Hepatic stellate cell (primary cell): ENCODE measurements at regions not wholly inside any gene's neighbourhood (a gene's known extent, or its start where the extent isn't known, plus 50 kb on each side); places are given as distances from the start of the nearest gene placed in this dataset.

Source experiments
- DNase-seq: peaks from one replicate; pipeline ENCODE4 v3.0.0; 2011; ENCODE audit warnings: low spot score

DNA sequence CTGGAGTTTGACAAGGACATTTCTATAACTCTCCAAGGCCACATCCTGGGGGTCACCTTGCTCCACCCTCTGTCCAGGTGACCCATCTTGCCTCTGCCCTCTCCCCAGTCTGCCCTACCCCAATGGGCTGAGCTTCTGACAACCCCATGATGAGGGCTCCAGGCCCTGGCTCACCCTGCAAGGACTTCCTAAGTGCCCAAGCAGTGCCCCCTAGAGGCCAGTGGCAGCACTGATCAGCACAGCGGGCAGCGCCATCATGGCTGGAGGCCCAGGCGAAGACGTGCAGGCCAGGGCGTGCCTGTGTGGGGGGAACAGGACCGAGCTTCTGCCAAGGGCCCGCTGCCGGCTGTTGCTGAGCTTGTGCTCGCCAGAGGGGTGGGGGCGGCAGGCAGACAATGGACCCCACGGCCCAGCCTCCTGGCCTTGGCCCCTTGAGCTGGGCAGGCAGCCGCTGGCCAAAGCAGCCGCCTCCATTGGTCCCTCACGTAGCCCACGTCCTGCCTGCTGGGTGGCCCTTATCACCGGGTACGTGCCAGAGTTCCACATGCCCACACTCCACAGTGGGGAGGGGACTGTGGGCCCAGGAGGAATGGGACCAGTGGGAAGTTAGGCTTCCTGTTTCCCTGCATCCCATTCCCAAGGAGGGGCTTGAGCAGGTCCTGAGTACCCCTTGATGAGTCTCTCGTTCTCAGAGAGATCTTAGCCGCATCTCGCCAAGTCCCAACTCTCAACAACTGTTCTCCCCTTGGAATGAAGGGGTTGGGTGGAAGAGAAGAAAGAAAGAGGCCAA lies 64.3 kb downstream of the MRPL14 start:
- DNase-seq, result no peak

DNA sequence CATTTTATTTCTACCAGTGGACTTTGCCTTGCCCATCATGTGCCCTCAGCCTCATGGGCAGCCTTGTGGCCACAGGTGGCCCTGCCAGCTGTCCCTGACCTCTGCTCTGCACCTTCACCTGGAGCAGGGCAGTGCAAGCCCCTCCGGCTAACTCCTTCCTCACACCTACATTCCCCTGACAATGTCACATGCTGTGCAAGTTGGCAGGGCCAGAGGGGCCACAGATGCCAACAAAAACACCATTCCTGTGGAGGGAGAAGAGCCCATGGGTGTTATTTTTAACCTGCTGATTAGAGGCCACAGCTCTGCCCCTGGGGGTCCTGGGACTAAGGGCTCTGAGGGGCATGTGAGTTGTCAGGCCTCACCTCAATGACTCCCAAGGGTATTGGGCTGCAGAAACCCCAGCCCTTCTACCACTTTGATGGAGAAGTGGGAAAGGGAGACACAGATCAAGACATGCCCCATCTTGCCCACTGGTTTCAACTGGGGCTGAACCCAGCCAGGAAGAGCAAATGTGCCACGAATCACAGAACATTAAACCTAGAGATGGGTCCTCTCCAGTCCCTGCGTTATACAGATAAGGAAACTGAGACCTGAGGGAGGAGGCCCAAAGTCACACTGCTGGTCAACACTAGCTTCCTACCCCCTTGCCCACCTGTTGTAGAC lies 65.0 kb downstream of the MRPL14 start:
- DNase-seq, result no peak

DNA sequence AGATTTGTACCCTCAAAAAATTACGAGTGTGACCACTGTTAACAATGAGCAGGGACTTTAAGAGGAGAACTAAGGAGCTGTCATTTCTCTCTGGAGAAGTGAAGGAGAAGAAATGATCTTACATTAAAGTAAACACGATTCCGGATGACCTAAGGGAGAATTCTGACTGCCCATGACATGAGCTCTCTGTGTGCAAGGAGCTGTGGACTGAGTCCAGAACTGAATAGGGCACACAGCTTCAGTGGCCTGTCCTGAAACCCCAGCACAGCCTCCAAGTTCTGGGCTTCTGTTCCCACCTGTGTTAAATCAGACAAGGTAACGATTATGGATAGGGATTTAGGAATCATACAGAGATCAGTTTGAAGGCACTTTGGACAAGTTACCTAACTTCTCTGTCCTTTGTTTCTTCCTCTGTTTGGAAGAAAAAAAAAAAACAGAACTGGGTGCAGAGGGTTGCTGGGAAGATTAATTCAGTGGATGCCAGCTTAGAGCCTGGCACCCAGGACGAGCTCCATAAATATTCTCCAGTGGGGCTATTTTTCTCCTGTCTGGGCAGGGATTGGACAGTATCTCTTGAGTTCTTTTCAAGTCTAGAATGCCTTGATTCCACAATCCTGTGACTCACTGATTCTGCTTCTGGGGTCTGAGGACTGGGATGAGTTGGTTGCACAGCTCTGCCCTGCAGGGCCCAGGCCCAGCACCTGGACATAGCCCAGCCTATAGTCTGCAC lies 65.7 kb downstream of the MRPL14 start:
- DNase-seq, result no peak

DNA sequence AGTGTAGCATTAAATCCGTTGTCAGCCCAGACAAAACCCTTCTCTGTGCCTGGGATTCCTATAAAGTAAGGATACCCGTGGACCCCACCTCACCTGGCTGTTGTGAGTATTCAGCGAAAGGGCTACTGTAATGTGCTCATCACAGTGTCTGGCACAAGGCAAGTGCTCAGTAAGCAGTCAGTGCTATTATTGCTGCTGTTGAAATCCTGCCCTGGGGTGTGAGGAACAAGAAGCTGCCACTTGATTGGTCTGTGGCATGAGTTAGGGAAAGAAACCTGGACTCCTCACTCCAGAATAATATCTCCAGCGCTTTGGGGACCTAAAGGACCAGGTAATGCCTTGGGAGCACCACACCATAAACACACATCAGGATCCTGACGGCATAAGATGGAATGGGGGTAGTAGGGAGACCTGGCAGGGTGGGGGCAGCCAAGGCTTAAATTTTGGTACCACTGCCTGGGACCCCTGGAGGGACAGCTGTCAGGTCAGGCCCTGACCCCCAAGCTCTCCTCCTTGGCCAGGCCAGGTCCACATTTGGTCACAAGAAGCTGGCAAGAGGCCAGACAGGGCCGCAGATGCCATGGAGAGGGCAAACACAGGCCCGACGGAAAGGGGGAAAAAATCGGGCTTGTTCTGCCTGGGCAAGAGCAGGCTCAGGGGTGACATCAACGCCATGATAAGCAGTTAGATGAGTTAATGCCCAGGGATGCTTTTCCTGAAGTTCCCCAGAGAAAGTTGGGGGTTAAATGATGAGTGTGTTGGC lies 66.5 kb downstream of the MRPL14 start:
- no peak for DNase-seq

DNA sequence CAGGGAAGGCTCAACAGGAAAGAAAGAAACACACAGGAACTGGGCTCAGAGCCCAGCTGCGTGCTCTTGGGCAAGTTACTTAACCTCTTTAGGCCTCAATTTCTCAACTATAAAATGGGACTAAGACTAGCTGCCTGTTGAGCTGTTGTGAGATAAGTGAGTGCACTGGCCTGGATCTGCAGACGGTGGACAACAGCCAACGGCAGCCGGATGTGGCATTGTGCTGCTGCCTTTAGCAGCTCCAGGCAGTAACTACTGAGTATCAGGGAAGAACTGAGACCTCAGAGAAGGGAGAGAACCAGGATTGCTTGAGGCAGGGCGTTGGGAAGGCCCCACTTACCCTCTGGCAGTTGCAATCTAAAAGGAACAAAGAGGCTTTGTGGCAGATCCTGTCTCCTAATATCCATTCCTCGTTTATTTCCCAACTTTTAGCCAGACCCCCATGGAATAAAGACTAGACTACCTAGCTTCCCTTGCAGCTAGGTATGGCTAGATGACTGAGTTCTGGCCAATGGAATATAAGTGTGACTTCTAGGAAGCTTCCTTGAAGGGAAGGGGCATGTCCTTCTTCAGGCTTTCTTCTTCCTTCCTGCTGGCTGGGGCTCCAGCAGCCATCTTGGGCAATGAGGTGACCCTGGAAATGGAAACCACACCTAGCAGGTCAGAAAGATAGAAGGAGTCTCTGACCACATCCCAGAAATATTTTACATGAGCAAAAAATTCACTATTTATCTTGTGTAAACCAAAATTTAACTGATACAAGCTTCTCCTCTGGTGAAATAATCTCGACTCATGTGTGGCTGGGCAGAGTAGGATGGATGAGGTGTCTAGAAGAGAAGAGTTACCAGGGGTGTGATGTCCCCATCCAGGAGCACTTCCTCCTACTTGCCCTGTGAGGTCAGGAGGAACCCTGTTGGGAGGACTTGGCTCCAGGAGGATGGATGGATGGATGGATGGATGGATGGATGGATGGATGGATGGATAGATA lies 67.6 kb downstream of the MRPL14 start:
- no peak for DNase-seq

DNA sequence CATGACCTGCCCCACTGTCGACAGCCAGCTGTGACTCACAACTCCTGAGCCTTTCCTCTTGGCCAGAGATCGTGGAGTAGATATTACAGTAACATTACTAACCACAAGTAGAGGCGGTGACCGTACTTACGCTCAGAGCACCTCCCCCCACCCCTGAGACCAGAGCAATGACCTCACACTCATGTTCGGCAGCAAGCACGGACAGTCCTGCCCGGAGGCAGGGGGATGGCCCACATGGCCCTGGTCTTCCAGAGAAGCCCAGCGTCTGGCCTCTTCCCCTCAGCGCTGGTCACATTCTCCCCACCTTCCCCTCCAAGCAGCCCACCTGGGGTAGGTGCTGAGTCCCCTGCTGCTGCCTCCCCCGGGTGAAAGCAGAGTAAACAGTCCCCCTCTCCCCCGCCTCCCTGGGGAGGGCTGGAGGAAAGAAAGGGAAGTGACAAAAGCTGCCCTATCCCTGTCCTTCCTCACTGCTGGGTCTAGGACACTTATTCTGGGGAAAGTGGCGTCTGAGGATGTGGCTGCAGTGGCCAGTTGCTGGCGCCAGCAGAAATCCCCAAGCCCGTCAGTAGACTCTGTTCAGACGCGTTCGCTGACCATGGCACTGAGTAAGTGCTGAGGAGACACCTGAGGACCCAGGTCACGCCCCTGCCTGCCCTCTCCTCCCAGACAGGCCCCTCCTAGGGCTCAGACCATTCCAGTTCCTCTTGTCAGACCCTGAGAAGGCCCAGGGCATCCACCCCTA lies 68.5 kb downstream of the MRPL14 start:
- DNase-seq, result peak; percentile 95

DNA sequence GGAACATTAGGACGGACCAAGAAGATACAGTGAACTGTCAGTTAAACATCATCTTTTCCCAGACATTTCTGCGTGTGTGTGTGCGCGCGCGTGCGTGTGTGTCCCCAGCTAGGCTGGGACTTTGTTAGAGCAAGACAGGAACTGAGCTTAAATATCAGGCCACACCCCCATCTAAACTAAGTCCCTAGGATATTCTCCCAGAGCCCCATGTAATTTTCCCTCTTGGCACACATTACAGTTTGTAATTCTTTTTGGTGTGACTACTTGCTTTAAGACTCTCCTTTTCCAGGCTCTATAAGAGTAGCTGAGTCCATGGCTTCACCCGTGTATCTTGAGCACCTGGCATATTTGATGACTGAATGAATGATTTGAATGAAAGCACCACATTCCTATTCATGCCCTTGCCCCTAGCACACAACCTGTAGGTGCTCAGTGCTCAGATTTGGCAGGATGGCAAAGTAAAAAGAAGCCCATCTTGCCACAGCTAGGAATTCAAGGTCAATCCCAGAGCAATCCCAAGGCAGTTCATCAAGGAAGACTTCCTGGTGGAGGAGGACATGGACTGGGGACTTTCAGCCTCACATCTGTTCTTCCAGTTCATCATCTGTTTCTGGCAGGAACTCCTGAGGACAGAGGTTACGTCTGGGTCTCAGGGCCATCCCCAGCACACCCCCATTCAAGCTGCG lies 69.2 kb downstream of the MRPL14 start:
- DNase-seq, result no peak

DNA sequence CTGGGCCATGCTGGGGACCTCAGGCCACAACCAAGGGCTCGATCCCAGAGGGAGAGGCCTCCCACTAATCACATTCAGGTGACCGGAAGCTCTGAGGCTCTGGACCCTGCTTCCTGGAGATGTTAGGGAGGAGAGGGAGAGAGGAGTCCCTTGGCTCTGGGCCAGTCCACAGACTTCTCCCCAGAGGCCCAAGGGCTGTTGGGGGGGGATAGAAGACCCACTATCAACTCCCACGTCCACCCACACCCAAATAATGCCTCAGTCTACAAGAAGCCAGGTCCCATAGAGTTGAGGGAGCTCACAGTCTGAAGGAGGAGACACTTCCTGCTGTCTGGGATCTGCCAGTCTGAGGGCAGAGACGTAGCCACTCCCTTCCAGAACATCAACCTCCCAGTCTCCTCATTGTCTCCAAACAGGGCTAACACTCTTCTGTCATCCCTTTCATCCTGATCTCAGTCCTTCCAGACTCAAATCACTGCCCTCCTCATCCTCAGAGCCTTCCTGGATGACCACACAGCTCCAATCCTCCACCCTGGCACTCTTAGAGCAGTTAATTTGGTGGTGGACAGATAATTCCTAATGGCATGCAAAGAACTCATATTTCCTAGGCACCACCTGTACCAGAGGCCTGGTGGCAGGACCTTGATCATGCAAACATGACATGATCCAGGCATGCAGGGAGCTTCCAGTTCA lies 69.9 kb downstream of the MRPL14 start:
- no peak for DNase-seq

DNA sequence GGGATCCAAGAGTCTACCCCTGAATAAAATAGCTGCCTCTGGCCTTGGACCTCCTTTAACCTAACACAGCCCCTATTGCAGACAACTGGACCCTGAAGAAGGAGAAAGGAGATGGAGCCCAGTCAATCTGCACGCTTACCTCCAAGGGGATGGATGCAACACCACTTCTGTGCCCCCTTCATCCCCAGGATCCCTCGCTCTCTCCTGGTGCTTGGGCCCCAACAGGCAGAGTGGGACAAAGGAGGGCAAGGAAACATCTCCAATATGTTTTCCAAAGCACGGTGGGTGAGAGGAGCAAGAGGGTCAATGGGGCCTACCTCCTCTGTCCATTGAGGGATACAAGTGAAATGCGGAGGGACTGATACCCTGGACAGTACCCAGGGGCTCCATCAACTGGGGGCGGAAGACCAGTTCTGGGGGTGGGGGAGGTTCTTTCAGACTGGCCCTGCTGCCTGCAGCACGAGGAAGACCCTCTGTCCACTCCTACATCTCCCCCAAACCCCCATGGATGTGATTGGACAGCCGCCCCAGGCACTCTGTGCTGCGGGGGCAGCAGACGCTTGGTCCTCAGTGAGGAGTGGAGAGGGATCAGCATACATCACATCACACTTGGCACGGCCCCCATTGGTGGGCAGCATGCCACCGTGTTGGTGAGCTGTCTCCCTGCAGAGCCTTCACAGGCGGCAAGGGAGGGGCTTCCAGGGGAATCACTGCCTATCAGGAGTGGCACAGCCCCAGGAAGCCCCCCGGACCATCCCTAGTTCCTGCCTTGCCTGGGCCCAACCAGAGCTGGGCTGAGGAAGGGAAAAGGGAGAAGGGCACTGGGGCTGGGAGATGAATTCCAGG lies 70.6 kb downstream of the MRPL14 start:
- no peak for DNase-seq

DNA sequence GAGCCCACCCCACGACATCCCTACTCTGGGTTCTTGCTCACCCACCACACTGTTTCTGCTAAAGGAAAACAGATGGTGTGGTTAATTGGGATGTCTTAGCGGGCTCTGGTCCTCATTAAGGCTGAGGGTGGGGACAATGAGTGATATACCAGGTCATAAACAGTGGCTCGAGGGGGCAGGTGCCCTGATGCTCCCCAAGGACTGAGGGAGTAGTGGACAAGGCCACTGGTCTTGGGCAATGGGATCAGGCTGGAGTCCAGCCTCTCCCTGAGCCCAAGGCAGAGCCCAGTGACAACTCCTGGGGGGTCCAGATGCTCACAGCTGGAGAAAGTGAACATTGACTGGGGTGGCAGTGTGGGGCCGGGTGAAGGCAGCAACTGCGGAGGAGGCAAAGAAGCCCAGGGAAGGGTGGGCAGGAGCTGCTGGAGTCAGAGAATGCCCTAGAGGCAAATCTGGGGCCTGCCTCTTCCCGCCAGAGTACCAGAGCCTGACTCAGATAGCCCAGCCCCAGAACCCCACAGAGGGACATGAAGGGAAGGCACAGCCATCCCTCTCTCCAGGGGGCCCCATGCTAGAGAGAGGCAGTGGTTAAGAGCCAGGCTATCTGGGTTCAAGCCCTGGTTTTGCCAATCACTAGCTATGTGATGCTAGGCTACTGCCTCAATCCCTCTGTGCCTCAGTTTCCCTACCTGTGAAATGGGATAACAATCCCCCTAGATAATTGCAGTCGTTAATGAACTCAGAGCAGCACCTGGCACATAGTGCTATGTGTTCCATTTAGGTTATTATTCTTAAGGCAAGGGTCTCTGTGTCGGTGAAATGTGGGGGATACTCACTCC lies 72.3 kb downstream of the MRPL14 start:
- no peak for DNase-seq

DNA sequence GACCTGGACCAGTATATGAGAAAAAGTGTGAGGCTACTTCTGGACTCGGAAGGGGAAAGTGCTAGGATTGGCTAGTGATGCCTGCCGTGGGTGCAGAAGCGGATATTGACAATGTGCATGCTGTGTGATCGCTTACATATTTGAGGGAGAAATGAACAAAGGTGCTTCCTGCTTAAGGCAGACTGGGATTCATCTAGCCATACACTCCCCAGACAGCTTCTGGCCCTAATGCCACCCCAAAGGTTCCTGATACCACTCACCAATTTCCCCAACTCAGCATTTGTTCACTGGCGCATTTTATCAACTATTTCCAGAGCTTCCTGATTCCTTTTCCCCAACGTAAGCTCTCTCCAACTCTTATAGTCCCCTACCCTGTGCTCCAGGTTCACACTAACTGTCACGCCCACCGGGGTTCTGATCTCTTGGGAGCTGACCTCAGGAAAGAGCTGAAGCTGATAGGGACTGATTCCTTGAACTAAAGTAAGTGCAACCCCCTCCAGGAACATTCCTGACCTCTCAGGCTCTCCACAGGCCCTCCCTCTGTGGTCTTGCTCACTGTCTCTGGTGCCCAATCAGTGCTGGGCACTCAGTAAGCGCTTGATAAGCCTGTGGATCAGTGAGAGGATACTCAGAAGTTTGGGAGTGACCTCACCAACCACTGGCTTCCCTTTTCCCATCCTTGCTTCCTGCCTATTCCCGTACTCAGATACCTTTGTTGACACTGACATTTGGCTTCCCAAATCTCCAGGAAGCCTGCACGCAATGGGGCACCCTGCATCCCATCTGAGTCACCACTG lies 73.3 kb downstream of the MRPL14 start:
- DNase-seq, result peak; percentile 77

DNA sequence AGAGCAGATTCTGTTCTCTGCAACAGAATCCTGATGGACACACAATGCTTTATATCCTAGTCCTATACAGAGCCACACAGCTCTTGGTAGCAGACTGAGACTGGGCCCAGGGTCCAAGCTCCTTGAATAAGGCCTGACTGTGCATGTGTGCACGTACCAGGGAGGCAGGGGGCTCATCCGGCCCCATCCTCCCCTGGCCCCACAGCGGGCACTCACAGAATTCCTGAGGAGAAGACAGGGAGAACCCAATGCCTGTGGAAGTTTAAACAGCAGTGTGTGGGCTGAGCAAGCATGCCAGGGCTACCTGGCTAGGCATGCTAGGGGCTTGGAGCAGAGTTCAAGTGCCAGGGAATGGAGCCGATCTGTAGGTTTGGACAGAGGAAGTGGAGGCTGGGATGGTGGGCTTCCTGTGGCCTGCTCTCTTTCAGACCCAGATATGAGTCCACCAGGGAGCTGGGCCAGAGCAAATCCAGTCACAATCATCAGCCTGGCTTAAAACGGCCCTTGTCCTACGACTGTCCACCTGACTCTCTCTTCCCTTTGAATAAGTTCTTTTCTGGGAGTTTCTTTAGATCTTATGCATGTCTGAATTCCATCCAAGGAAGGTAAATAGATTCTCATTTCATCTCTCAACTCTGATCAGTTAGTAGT lies 74.0 kb downstream of the MRPL14 start:
- DNase-seq, result no peak

DNA sequence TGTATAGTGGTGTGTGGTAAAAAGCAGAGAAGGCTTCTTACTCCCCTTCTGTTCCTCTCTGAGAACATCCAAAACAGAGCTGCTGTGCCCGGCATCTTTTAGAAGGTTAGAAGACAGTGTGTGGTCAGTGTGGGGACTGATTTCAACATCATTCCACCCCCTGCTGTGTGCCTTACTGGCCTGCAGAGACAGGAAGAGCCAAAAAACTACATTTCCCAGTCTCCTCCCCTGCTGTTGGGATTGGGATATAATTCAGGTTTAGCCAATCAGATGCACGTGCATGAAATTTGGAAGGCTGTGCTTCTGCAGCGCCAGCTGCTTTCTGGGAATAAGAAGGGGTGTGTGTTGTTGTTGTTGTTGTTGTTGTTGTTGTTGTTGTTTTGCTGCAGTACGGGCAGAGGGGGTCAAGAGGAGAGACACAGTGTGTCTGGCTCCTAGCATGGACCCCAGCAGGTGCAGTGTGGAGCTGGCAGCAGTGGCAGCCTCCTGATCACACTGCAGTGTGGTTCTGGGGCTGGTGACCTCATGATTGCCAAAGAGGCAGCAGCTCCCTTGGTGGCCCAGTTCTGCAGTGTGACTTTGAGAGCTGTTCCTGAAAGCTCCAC lies 74.7 kb downstream of the MRPL14 start:
- peak; percentile 85 for DNase-seq

DNA sequence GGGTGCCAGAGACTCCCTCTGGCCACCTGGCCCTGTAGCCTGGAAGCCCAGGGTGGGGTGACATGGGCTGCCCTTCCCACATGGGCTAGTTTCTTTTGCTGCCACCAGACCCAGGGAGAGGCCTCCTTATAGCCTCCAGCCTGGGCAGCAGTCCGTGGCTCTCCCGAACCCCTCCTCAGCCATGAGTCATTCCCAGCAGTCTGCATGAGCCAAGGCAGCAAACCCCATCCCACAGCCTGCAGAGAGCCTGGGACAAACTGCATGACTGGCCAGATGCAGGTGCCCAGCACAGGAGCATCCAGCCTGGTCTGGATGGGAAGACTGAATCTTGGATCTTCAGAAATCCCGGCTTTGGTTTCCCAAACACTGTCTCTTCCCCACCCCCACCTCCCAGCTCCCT lies 75.7 kb downstream of the MRPL14 start:
- DNase-seq, result peak; percentile 77

DNA sequence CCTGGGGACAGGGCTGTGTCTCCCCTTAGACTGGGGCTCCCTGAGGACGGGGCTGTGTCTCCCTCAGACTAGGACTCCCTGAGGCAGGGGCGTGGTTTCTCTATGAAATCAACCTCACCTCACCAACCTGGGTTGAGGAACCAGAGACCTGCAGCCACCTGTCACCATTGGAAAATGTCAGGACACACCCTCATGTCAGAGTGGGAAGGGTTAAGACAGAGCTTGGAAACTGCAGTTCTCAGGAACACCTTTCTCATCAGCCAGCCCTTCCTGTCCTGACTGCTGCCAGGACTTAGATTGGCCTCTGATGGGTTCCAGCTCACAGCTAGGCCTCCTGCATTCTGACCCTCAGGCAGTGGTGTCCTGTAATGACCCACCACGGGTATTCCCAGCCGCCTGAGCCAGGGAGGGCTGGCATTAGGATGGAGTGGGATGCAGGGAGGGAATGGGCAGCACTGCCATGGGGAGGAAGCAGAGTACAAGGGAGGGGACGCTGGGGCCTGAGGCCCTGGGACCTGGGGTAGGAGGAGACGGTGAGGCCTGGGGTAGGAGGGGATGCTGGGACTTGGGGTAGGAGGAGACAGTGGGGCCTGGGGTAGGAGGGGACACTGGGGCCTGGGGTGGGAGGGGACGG lies 76.3 kb downstream of the MRPL14 start:
- no peak for DNase-seq
